ENCODE measurements at regions not wholly inside any gene's neighbourhood (a gene's known extent, or its start where the extent isn't known, plus 50 kb on each side); places are given as distances from the start of the nearest gene placed in this dataset.

GRCh38 chr16:27687605-27688004 is 137.7 kb downstream of the KATNIP start:
- H2AFZ ChIP-seq (ENCODE audit: low read depth), result no peak overlapping the region
- no peaks in the 10 kb centered on the region for H3F3A ChIP-seq (replicated peaks; ENCODE audit: insufficient read depth)
- H3K36me3 ChIP-seq (replicated peaks in 1 of 2; ENCODE audit: control insufficient read depth in 1 of 2, insufficient read depth in 2 of 2, low read length in 1 of 2), result peaks cover 0 to 15% of the 10 kb centered on the region in 2 experiments
- H3K79me2 ChIP-seq (ENCODE audit: insufficient read depth), result no peaks in the 10 kb centered on the region
- H3K9me3 ChIP-seq, result no peaks in the 10 kb centered on the region
- TF ChIP-seq, protein P1, sequence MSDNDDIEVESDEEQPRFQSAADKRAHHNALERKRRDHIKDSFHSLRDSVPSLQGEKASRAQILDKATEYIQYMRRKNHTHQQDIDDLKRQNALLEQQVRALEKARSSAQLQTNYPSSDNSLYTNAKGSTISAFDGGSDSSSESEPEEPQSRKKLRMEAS (IDR thresholded peaks at IDR 0.05; ENCODE audit: low read depth), result no peak
- H3K27ac ChIP-seq (ENCODE audit: low read depth in 2 of 2, low read length in 1 of 2), result no peak overlapping the region
- H3K4me2 ChIP-seq, result no peak overlapping the region
- H3K4me3 ChIP-seq (ENCODE audit: low read depth in 2 of 2, low read length in 1 of 2), result no peak overlapping the region
- ChIA-PET POLR2A (no interaction called here), CTCF (interaction anchor here (1.4 kb wide), 1 partner anchor 48 kb away, joined by 4 read pairs; no protein-coding TSS in a partner anchor)
- no peaks in the 10 kb centered on the region for H3K27me3 ChIP-seq (ENCODE audit: insufficient read depth)
- H4K20me1 ChIP-seq (ENCODE audit: insufficient read depth), result no peaks in the 10 kb centered on the region
- peaks cover 0 to 3% of the 10 kb centered on the region in 2 experiments; a peak in 1 of 4 replicates for H3K4me1 ChIP-seq (ENCODE audit: control insufficient read depth in 1 of 2, insufficient read depth in 2 of 2, low read depth in 1 of 2, low read length in 1 of 2)
- H3K9me2 ChIP-seq, result no peaks in the 10 kb centered on the region
- no peak for DNase-seq
- 98% methylated on average over 2 of the region's 2 CpGs for whole genome bisulfite sequencing (ENCODE audit: low lambda C conversion rate)
- no peak overlapping the region for H3K9ac ChIP-seq

DNA sequence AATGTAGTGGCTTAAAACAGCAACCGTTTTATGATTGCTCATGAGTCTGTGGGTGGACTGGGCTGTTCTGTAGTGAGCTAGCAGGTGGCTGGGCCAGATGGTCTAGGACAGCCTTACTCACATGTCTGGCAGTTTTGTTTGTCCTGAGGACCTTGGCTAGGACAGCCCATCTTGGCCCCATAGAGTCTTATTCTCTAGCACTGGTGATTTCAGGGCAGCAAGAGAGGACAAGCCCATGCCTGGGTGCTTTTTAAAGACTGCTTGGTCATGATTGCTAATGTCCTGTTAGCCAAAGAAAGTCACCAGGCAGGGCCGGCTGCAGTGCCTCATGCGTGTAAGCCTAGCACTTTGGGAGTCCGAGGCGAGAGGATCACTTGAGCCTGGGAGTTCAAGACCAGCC is 139.8 kb downstream of the KATNIP start:
- DNase-seq, result no peak
- Histone ChIP-seq H3K4me3 (ENCODE audit: low read depth in 2 of 2, low read length in 1 of 2) (no peak overlapping the region), H4K20me1 (ENCODE audit: insufficient read depth) (no peaks in the 10 kb centered on the region), H3K4me1 (ENCODE audit: control insufficient read depth in 1 of 2, insufficient read depth in 2 of 2, low read depth in 1 of 2, low read length in 1 of 2) (peaks cover 0 to 3% of the 10 kb centered on the region in 2 experiments; a peak in 1 of 4 replicates), H3K9me3 (no peaks in the 10 kb centered on the region), H3K27ac (ENCODE audit: low read depth in 2 of 2, low read length in 1 of 2) (no peak overlapping the region), H3F3A (replicated peaks; ENCODE audit: insufficient read depth) (no peaks in the 10 kb centered on the region), H2AFZ (ENCODE audit: low read depth) (no peak overlapping the region), H3K36me3 (replicated peaks in 1 of 2; ENCODE audit: control insufficient read depth in 1 of 2, insufficient read depth in 2 of 2, low read length in 1 of 2) (peaks cover 0 to 2% of the 10 kb centered on the region in 2 experiments), H3K9ac (no peak overlapping the region), H3K79me2 (ENCODE audit: insufficient read depth) (no peaks in the 10 kb centered on the region), H3K27me3 (ENCODE audit: insufficient read depth) (no peaks in the 10 kb centered on the region), H3K9me2 (no peaks in the 10 kb centered on the region), H3K4me2 (no peak overlapping the region)
- CTCF ChIA-PET, result interaction anchor here (0.9 to 1.5 kb wide), 3 partner anchors 10 to 178 kb away, joined by 3 to 4 read pairs (median 3); no protein-coding TSS in a partner anchor
- 97% methylated on average over 5 of the region's 5 CpGs for WGBS (ENCODE audit: low lambda C conversion rate)
- TF ChIP-seq EZH2phosphoT487 (IDR thresholded peaks at IDR 0.05; ENCODE audit: borderline replicate concordance, low read depth), result no peak
- TF ChIP-seq, protein P1 (IDR thresholded peaks at IDR 0.05; ENCODE audit: low read depth), result no peak
- no peak for TF ChIP-seq MXI1 (IDR thresholded peaks at IDR 0.05; ENCODE audit: low read depth, low read length)
- TF ChIP-seq EP300 (IDR thresholded peaks at IDR 0.05; ENCODE audit: borderline replicate concordance in 1 of 2, low read depth in 1 of 2, low read length in 1 of 2), result no peak
- TF ChIP-seq GABPA (IDR thresholded peaks at IDR 0.05; ENCODE audit: low read depth), result no peak
- TF ChIP-seq, protein P2, sequence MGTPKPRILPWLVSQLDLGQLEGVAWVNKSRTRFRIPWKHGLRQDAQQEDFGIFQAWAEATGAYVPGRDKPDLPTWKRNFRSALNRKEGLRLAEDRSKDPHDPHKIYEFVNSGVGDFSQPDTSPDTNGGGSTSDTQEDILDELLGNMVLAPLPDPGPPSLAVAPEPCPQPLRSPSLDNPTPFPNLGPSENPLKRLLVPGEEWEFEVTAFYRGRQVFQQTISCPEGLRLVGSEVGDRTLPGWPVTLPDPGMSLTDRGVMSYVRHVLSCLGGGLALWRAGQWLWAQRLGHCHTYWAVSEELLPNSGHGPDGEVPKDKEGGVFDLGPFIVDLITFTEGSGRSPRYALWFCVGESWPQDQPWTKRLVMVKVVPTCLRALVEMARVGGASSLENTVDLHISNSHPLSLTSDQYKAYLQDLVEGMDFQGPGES (IDR thresholded peaks at IDR 0.05; ENCODE audit: low read depth, low read length), result no peak
- TF ChIP-seq FOXM1 (IDR thresholded peaks at IDR 0.05; ENCODE audit: low read depth), result no peak
- no peak for TF ChIP-seq FOSL2 (IDR thresholded peaks at IDR 0.05; ENCODE audit: borderline replicate concordance, low read depth)
- TF ChIP-seq, protein P3, sequence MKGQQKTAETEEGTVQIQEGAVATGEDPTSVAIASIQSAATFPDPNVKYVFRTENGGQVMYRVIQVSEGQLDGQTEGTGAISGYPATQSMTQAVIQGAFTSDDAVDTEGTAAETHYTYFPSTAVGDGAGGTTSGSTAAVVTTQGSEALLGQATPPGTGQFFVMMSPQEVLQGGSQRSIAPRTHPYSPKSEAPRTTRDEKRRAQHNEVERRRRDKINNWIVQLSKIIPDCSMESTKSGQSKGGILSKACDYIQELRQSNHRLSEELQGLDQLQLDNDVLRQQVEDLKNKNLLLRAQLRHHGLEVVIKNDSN (IDR thresholded peaks at IDR 0.05; ENCODE audit: borderline replicate concordance, low read depth), result no peak
- POLR2A ChIA-PET, result no interaction called here

Measured in SK-N-SH (cell line).